HG03175 (cell line): ENCODE measurements at regions not wholly inside any gene's neighbourhood (a gene's known extent, or its start where the extent isn't known, plus 50 kb on each side); places are given as distances from the start of the nearest gene placed in this dataset.
A peak's percentile ranks its signal among the peaks of the same experiment; 100 is the strongest.
"Not testable (repeated sequence)": the region's sequence is repeated elsewhere in the genome, so short reads cannot be mapped to it uniquely, and the experiment has no call there.

ENCODE experiments used
- ATAC-seq: cut with Tn5 transposase; IDR thresholded peaks from one replicate; pipeline ENCODE4 v1.9.1; 2021; ENCODE audit warnings: mild to moderate bottlenecking, moderate library complexity; ENCODE audit not compliant: unreplicated experiment

DNA sequence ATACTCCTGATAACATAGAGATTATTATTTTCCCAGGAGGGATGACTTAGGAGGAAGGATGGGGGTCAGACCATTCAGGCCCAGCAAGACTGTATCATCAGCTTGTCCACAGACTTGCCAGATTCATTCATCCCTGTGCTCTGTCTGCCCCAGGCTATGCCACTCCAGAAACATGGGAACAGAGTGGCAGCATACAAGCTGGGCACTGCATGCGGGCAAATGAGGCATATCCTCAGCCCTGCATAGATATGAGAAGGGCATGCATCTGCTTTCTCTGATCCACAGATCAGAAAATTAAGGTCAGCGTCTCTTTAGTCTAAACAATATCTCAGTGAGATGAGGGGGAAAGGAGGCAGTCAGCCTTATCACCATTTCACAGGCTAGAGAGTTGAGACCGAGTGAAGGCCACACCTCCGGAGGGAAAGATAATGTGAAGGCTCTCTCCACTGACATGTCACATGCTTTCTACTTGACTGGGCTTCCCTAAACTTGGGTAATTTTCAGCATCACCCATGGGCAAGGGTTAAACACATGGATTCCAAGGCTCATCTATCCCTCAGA, 140.5 kb downstream of the TFAP2B start:
- ATAC-seq = no peak

DNA sequence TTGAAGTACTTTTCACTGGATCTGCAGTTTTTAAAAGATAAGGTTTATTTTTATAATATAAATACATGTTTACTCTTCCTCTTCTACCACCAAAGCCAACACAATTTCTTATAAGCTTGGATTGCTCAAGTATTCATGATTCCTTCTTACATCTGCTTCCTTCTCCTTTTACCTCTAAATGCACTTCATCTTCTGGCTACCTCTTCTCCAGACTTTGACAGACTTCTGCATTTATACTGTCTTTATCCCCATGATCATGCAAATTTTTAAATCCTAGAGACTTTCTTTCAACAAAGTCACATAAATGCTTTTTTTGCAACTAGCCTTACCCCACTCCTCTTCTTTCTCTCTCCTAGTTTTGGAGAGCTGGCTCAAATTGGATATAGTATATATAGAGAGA, 142.9 kb downstream of the TFAP2B start:
- ATAC-seq = no peak

DNA sequence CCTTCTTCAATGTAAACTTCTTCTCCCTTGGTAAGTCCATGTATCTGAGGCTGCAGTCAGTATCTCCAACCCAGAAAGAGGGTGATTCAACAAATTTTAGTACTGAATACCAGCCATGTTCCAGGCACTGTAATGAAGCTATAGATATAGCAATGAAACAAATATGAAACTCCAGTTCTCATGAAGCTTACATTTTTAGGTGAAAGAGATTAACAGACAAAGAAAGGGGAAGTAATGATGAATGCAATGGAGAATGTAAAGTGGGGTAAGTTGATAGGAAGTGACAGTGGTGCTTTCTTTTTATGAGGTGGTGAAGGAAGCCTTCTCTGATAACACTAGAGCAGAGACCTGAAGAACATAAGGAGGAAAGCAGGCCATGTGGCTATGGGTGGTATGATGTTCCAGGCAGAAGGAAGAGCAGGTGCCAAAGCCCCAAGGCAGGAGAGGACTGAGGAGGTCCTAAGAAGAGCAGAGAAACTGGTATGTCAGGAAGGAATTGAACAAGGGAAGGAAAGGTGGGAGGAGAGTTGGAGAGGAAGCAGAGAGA, 143.6 kb downstream of the TFAP2B start:
- ATAC-seq = no peak

DNA sequence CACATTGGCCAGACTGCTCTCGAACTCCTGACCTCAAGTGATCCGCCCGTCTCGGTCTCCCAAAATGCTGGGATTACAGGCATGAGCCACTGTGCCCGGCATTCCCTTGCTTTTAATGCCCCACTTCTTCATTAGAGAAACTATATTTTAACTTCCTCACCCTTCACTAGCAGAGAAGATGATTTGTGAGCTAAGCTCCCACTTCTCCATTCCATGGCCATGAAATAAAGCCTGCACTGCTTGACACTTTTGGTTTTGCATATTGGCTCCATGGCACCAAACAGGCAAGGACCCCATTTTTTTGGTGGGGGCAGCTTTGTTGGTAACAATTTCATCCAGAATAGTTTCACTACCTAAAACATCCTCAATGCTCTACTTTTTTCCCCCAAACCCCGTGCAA, 145.3 kb downstream of the TFAP2B start:
- ATAC-seq = no peak

DNA sequence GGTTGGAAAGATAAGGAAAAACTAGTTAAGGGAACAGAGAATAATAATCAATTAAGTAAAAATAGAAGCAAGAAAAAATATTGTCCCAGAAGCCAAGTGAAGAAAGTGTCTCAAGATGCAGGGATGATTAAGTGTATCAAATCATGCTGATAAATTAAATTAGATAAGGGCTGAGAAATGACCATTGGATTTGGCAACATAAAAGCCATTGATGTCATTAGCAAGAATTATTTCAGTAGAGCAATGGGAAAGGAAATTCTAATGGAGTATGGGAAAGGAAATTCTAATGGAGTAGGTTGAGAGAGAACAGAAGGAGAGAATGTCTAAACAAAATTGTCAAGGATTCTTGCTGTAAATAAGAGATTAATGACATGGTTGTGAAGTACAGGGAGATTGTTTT, 146.8 kb downstream of the TFAP2B start:
- no peak for ATAC-seq

DNA sequence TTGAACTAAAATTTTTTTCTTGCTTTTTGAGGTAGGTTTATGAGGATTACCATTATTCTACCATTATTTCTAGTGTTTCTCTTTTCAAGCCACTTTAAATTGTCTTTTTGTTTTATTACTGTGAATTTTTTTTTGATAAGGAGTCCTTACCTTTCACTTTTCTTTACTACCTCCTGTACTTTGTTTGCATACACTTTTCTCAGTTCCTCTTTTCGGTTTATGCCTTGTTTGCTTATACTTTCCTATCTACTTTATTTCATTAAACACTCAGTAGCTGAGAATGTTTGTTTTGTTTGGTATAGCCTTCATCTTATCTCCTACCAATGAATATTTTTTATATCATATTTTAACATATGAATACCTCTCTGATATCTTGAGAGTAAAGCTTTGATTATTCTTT, 147.9 kb downstream of the TFAP2B start:
- ATAC-seq = peak; percentile 95

DNA sequence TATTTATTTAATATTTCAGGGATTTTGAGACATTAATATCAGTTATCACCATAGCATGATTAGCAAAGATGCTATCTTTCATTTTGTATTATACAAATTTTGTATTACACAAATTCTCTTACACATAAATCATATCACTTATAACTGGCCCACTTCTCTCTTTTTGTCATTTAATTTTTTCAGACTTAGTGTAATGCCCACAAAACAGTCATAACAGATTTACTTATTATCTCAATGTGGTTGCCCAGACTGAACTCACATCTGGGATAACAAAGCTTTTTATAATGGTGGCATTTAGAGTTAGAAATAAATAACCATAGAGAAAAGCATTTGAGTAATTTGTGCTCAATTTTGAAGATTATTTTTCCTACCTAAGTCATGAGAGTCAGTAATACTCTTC, 148.3 kb downstream of the TFAP2B start:
- ATAC-seq = no peak

DNA sequence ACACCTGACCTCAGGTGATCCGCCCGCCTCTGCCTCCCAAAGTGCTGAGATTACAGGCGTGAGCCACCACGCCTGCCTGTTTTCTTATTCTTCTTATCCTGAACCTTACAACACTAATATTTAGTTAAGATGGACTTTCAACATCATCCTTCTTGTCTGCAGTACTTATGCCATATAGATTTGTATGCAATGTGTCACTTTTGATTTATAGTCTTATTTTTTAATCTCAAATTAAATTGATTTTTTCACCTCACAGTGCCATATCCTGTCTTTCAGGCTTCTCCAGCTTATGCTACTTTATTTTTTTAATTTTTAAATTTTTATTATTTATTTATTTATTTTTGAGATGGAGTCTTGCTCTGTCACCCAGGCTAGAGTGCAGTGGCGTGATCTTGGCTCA, 149.6 kb downstream of the TFAP2B start:
- not testable (repeated sequence) for ATAC-seq

DNA sequence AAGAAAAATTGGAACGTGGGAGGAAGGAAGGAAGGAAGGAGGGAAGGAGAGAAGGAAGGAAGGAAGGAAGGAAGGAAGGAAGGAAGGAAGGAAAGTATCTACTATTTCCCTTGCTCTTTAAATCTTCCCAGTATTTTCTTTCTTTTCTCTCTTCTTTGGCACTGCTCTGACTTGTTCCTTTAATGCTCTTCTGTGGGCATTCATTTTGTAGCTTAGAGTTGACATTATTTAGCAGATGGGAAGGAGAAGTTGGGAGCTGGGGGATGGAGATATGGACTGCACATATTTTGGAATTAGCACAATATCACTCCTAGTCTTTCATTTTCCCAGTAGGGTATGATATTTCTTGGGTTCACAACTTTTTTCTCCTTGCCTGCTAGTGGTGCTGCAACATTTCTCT, 152.2 kb downstream of the TFAP2B start:
- no peak for ATAC-seq

DNA sequence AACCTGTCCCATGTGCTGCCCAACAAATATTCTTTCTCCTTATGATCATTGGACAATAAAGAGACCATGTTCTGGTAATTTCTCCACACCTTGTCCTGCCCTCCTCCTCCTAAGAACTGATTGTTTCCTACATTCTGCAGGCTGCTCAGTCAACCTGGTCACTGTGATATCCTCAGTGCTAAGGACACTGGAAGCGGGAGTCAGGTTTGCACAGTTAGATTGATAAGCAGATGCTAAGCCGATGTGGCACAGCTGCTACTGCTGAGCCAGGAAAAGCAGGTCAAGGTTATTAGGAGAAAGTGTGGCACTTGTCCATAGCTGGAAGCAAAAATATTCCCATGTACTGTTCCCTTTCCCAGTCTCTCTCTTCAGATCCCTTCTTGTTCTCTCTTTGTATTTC, 154.8 kb downstream of the TFAP2B start:
- ATAC-seq = no peak

DNA sequence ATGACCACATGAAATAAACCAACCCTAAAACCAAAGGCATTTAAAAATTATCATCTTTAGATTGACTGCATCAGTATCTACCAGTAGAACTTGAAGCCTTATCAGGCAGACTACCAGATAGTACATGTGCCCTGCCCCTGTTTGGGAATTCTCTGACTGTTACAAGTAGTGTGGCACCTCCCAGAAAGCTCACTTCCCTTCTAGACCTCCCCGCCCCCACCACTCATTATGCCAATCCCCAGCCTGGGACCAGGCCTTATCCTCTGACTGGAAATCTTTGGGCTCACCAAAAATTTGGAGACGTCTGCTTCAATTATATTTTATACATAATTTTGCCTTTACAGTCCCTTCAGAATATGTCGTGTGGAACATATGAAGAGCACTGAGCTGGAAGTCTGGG, 155.6 kb downstream of the TFAP2B start:
- ATAC-seq = no peak

DNA sequence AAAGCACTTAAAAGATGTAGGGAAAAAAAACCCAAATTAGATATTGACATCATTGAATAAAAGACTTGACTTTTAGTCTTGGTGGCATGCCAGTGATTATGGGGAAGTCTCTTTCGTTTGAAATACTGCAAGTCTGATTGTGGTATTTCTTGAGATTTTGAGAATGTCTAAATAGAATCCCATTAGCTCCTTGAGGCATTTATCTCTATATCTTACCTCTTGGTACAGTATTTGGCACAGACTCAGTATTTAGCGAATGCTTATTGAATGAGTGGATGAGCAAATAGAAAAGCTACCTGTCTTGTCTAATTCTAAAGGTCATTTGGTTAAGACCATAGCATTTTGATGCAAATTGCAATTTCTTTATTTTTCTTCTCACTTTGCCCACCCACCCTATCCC, 156.5 kb downstream of the TFAP2B start:
- ATAC-seq = no peak

DNA sequence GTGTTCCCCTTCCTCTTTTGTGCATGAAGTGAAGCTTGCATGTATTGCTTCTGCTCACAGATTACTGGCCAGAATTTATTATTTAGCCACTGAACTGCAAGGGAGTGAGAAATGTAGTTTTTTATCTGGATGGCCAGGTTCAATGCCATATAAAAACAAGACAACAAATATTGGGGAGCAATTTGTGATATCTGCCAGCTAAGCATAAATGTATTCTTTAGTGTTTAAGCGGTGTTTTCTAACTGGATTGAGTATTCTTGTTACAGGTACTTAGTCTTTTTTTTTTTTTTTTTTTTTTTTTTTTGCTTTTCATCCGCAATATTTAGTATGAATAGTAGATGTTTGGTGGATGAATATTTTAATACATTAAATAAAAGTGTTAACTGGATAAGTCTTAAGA, 158.2 kb downstream of the TFAP2B start:
- ATAC-seq = no peak

DNA sequence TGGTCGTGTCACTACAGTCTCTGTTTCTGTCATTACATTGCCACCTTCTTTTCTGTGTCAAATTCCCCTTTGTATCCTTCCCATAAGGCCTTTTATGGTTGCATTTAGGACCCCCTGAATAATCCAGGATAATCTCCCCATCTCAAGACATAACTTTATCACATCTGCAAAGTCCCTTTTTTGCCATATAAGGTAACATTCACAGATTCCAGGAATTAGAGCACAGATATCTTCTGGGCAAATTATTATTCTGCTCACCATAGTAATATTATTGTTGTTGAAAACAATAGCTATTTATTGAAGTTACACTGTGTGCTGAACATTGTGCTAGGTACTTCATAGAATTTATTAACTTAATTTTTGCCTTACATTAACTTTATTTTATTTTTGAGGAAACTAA, 159.1 kb downstream of the TFAP2B start:
- no peak for ATAC-seq

DNA sequence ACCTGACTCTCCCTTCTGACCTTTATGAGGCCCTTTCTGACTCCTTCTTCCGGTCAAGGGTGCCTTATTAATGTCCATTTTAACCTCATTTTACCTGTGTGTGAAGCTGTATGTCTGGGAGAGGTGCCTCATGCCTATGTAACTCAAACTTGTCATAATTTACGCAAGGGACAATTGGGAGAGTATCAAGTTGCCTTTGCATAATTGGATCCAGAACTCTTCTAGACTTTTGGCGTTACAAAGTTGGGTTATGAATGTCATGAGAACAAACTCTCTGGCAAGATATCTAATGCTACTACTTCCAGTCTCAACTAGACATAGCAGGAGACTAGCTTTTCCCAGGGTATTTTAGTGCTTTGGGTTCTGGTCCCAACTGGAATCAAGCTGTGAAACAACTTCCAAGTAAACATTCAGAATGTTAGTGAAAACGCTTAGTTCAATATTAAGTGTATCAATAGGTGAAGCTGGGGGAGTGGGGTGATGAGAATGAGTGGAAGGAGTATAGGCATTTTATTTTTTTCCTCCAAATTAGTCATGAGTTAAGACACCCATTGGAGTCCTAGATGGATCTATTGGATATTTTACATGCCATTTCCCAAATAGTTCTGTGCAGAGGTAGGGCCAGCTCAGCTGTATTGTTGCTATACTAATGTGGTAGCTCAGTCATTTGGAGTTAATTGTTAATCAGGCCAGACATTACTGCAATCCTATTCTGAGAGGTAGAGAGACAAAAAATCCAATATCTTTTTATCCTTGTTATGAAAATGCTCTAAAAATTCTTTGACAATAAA, 159.9 kb downstream of the TFAP2B start:
- ATAC-seq = no peak

DNA sequence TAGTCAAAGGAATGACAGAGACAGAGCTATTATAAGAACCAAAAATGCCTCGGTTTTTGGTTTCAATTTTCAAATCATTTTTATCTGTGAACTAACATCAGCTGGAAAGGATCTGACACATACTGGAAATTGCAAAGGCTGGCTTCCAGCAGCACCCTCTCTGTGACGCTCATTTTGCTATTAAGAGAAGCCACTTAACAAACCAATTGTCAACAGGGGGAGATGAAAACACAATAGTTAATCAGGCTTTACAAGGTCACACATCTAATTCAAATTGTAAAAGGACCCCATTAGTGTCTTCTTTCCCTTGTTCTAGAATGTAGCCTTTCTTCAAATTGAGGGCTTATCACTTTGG, 160.5 kb downstream of the TFAP2B start:
- no peak for ATAC-seq

DNA sequence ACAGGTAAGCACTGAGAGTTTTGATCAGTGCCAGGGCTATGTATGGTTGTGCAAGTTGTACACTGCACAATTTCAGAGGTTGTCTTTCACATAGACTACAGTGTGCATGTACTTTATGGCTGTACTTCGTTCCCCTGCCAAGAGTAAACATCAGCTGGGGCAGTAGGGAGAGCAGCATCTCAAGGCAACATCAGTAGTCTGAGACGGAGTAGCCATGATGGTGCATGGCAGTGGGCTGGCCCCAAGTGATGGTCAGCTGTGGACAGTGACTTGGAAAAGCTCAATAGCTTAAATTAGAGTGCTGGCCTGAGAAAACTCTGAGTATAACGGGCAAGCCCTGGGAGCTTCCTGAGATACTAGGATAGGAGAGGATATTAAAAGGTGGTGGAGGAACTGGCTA, 165.5 kb downstream of the TFAP2B start:
- no peak for ATAC-seq

DNA sequence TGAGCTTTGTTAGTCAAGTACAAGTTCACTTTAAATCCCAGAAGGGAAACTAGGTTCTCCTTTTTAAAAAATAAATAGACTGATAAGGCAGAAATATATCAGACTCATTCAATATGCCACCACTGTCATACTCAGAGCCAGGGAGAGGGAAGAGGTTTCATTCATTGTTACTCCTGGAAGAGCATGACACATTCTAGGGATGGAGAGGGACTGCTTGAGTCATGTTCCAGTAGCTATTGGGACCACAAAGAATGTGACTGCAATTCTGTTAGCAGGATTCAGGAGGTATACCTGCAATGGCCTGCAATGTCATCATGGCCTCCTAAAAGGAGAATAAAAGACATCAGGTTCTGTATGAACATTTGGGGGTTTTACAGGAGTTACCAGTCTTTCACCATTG, 167.6 kb downstream of the TFAP2B start:
- no peak for ATAC-seq

DNA sequence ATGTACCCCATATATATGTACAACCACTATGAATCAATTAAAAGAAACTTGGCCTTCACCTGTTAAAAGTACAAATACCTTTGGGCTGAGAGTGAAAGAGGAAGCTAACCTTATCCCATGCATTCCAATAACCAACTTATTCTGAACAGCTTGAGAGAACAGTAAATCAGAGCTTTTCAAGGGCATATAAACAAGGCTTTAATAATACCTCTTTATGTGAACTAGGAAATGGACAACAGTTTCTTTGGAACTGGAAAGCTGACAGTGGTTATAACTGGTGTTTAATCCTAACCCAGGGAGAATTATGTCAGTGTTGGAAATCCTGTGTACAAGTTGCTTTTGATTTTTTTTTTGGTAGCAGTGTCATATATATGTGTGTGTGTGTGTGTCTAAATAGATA, 170.5 kb downstream of the TFAP2B start:
- ATAC-seq = no peak

DNA sequence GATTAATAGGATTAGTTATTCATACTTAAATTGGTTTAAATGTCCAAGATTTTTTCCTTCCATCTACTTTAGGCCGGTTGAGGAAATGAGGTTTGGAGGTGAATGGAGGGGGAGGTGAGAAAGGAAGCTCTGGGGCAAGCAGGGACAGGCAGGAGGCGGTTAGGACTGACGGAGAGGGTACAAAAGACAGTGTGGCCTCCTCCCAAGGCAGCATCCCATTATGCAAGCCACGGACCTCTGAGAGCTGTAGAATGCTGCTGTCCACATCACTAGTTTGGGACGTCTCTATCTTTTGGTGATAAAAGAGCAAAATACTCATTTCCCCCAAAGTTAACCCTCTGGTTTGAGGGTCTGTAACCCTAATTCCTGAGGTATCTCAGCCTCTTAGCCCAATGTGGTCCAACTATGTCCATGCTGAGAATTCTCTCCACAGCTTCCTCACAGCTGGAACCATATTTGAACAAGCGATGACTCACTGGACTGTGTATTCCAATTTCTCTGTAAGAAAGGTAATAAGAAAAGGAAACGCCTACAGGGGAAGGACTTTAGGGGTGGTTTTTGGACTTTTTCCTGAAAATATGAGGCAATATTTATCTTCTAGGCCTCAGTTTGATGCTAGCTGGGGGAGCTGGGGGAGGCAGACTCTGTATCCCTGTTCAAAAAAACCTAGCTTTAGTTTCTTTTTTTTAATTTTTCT, 172.2 kb downstream of the TFAP2B start:
- no peak for ATAC-seq

DNA sequence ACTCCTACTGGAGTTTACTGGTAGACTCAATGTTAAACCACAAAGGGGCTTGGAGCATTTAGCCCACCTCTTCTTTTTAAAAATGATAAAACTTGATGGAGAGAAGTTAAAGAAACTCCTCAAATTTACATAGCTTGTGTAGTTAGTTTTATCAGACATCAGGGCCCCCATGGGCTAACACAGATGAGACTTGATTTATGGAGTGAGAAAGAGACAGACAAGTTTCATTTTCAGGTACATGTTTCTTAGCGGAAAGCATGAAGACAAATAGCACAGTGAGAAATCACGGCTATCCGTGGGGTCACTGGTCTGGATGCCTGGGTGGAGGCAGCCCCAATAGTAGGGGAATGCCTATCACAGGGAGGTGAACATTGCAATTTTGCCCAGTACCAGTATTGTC, 173.6 kb downstream of the TFAP2B start:
- no peak for ATAC-seq
